AG04450 (cell line): ENCODE measurements at regions not wholly inside any gene's neighbourhood (a gene's known extent, or its start where the extent isn't known, plus 50 kb on each side); places are given as distances from the start of the nearest gene placed in this dataset.

Source experiments
- CTCF ChIA-PET: fragments of 300-600, 350-600 bp; formaldehyde crosslinking; extraction: SDS; loops from one replicate; lab custom pipeline; 2022; ENCODE audit warnings: antibody characterized with exemption, inconsistent platforms; lab: Charles Lee
- POLR2A ChIA-PET: fragments of 350-600 bp; formaldehyde crosslinking; extraction: SDS; loops from one replicate; lab custom pipeline; 2021; ENCODE audit warnings: antibody characterized with exemption, inconsistent platforms; lab: Yijun Ruan, JAX
- DNase-seq: peaks from one replicate; pipeline ENCODE4 v3.0.0-alpha.2; 2011; ENCODE audit warnings: low read depth, low spot score
- H3K27ac ChIP-seq: one replicate; pipeline ENCODE4 v1.5.1; 2012; ENCODE audit warnings: low read depth, low read length, control low read depth
- H3K27me3 ChIP-seq: one replicate; pipeline ENCODE4 v1.6.0; 2012; ENCODE audit warnings: low read length; ENCODE audit not compliant: control insufficient read depth, insufficient read depth
- H3K4me3 ChIP-seq: 2 replicates; pipeline ENCODE4 v1.5.1; 2011; ENCODE audit warnings: mild to moderate bottlenecking, low read depth, low read length, control low read depth
- H3K9me3 ChIP-seq: 2 replicates; pipeline ENCODE4 v1.5.1; 2012; ENCODE audit warnings: low read length; ENCODE audit not compliant: control insufficient read depth, insufficient read depth
- CTCF ChIP-seq: IDR thresholded peaks from 2 replicates; pipeline ENCODE4 v1.5.1; 2011; ENCODE audit warnings: low read depth, low read length, control low read depth, inconsistent platforms

DNA sequence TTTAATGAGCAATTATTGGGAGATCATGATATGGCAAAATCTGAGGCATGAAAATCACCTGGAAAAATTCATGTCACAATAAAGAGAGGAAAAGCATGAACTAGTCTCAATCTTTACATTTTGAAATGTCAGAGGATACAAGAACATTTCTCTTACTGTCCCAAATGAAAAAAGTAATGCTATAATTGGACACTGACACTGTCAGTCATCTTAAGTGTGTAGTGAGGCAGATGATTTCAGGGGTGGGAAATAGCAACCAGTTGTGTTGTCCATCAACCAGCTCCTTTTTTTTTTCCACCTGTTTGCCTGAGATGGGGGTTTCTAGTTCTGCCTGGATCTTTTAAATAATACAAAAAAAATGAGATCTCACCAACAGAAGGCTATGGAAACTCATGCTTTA, 646.2 kb downstream of the KCNT2 start:
- H3K27ac ChIP-seq: no peak overlapping the region
- no peak for TF ChIP-seq CTCF
- H3K27me3 ChIP-seq: no peaks in the 10 kb centered on the region
- no peak for DNase-seq
- ChIA-PET CTCF (no interaction called here), POLR2A (no interaction called here)
- H3K4me3 ChIP-seq: no peak overlapping the region
- H3K9me3 ChIP-seq: no peaks in the 10 kb centered on the region

DNA sequence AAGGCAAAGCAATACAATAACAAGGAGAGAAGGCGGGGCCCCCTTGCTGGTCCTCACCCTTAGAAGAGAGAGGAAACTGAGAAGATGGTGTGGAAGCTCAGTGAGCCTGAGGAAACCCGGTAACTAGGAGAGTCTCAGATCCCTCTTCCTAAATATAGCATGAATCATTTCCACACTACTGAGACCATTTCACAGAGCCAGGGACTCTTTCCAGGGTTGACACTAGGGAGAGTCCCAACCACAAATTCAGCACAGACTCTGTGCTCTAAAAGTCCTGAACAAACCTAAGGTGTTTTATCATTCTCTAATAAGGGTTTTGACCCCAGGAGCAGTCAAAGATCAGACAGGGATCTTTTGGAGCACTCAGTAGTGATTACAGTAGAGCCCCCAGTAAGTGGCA, 647.7 kb downstream of the KCNT2 start:
- Histone ChIP-seq H3K4me3 (no peak overlapping the region), H3K9me3 (no peaks in the 10 kb centered on the region), H3K27ac (no peak overlapping the region), H3K27me3 (no peaks in the 10 kb centered on the region)
- TF ChIP-seq CTCF: no peak
- no peak for DNase-seq
- CTCF ChIA-PET: no interaction called here
- POLR2A ChIA-PET: no interaction called here

DNA sequence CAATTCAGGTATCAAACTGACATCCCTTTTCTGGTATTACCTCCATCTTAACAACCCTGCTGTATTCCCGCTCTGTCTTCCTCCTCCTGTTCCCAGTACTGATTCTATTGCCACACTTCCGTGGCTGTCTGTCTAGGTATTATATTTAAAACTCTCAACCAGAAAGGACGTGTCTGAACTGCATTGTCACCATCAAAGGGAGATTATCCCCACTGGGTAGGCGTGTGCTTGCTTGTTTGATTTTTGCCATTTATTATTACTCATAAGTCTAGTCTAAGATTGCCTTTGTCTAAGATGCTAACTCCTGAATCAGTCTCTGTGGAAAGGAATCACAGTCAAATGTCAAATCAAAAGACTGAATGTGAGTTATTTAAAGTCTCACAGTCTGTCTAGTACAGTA, 650.1 kb downstream of the KCNT2 start:
- ChIA-PET CTCF (no interaction called here), POLR2A (no interaction called here)
- no peak for TF ChIP-seq CTCF
- H3K27ac ChIP-seq: no peak overlapping the region
- no peak for DNase-seq
- H3K4me3 ChIP-seq: no peak overlapping the region
- no peaks in the 10 kb centered on the region for H3K9me3 ChIP-seq
- no peaks in the 10 kb centered on the region for H3K27me3 ChIP-seq

DNA sequence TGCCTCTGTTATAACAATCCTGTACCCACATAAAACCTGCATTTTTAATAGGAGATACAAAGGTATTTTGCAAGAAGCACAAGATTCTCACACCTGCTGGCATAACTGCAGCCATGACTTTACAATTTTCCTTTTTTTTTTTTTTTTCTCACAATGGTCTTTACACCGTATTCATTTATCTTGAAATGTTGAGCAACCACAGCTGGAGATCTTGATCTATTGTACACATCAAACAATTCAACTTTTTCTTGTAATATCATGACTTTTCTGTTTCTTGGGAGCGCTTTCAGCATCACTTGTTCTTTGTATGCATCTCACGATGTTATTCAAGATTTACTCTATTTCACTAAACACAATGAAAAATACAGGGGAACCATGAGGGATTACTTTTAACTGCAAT, 651.4 kb downstream of the KCNT2 start:
- ChIA-PET CTCF (no interaction called here), POLR2A (no interaction called here)
- Histone ChIP-seq H3K27ac (no peak overlapping the region), H3K9me3 (no peaks in the 10 kb centered on the region), H3K27me3 (no peaks in the 10 kb centered on the region), H3K4me3 (no peak overlapping the region)
- DNase-seq: no peak
- no peak for TF ChIP-seq CTCF

DNA sequence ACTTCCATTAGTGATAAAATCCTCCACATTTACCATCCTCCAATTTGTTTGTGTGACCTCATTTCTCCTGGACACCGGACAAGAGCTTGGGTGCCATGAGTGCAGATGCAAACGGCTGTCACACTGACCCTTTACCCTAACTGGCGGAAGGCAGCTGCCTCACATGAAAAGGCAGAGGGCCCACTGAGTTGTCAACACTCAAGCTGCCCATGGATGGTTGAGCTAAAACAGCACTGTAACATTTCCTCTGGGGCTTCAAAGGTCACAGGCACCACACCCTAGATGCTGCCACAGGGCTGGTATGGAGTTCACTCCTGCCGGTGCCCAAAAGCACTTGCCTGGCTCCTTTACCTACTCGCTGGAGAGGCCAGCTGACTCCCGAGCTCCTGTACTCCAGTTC, 653.4 kb downstream of the KCNT2 start:
- ChIA-PET POLR2A (no interaction called here), CTCF (no interaction called here)
- TF ChIP-seq CTCF: no peak
- no peaks in the 10 kb centered on the region for H3K27me3 ChIP-seq
- no peaks in the 10 kb centered on the region for H3K9me3 ChIP-seq
- H3K4me3 ChIP-seq: no peak overlapping the region
- H3K27ac ChIP-seq: no peak overlapping the region
- no peak for DNase-seq
